ENCODE measurements at regions not wholly inside any gene's neighbourhood (a gene's known extent, or its start where the extent isn't known, plus 50 kb on each side); places are given as distances from the start of the nearest gene placed in this dataset.

DNA sequence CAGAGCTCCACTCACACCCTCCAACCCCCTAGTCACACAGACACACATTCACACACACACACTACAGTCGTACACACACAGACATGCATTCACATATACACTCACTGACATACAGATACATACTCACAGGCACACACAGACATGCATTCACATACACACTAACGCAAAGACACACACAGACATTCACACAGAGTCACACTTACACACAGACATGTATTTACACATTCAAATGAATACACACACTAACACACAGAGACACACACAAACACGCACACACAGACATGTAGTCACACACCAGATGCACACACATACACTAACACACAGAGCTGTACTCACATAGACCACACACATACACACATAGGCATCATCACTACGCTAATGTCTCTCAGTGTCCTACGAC is 58.0 kb upstream of the MYL10 start:
- TF ChIP-seq CTCF (IDR thresholded peaks at IDR 0.05) = no peak
- TF ChIP-seq POLR2A (IDR thresholded peaks at IDR 0.05) = no peak
